Activated CD4-positive, alpha-beta T cell treated with anti-CD3 and anti-CD28 coated beads, Interleukin-2, amount 10 ng/mL, durations not matched to agents 24 days and 14 days (primary cell): ENCODE measurements at regions not wholly inside any gene's neighbourhood (a gene's known extent, or its start where the extent isn't known, plus 50 kb on each side); places are given as distances from the start of the nearest gene placed in this dataset.

Experiments used
- DNase-seq: peaks from one replicate; pipeline ENCODE4 v3.0.0; 2022
- H3K27ac Mint-ChIP-seq: one replicate; pipeline ENCODE4 v1.8.0; 2022; ENCODE audit warnings: mild to moderate bottlenecking, mixed read lengths
- H3K27me3 Mint-ChIP-seq: one replicate; pipeline ENCODE4 v1.8.0; 2022; ENCODE audit warnings: mixed read lengths
- H3K36me3 Mint-ChIP-seq: one replicate; pipeline ENCODE4 v1.8.0; 2022; ENCODE audit warnings: low read depth, mild to moderate bottlenecking, mixed read lengths
- H3K4me1 Mint-ChIP-seq: one replicate; pipeline ENCODE4 v1.8.0; 2021; ENCODE audit warnings: mixed read lengths
- H3K4me3 Mint-ChIP-seq: one replicate; pipeline ENCODE4 v1.8.0; 2022; ENCODE audit warnings: mild to moderate bottlenecking, moderate library complexity, mixed read lengths
- H3K9me3 Mint-ChIP-seq: one replicate; pipeline ENCODE4 v1.8.0; 2021; ENCODE audit warnings: mixed read lengths
- intact Hi-C: fragments of 100-400 bp; cut with micrococcal nuclease; formaldehyde crosslinking; loops from one replicate; pipeline ENCODE4 v1.15.1; 2023

GRCh38 chr4:18593297-18594002, 571.9 kb upstream of the LCORL start:
- peak; percentile 84 for DNase-seq
- peaks cover 3% of the 10 kb centered on the region for H3K27me3 Mint-ChIP-seq
- H3K4me3 Mint-ChIP-seq = peak overlapping the region; percentile 26
- H3K27ac Mint-ChIP-seq = no peak overlapping the region
- peaks cover 5% of the 10 kb centered on the region for H3K4me1 Mint-ChIP-seq
- no peaks in the 10 kb centered on the region for H3K36me3 Mint-ChIP-seq
- no peaks in the 10 kb centered on the region for H3K9me3 Mint-ChIP-seq
- intact Hi-C loops = loop anchor here (1.0 to 10.0 kb wide), 4 partner anchors 659 to 1044 kb away; no protein-coding TSS in a partner anchor

GRCh38 chr4:18582841-18583240, 561.3 kb upstream of the LCORL start:
- no peak for DNase-seq
- Mint-ChIP-seq H3K9me3 (no peaks in the 10 kb centered on the region), H3K27me3 (no peaks in the 10 kb centered on the region), H3K4me3 (no peak overlapping the region), H3K36me3 (no peaks in the 10 kb centered on the region), H3K27ac (no peak overlapping the region), H3K4me1 (no peaks in the 10 kb centered on the region)
- intact Hi-C loops = no loop called here

- H3K27ac Mint-ChIP-seq = no peak overlapping the region
- no peaks in the 10 kb centered on the region for H3K4me1 Mint-ChIP-seq
- no peaks in the 10 kb centered on the region for H3K27me3 Mint-ChIP-seq
- DNase-seq = no peak
- H3K36me3 Mint-ChIP-seq = no peaks in the 10 kb centered on the region
- no peaks in the 10 kb centered on the region for H3K9me3 Mint-ChIP-seq
- no peak overlapping the region for H3K4me3 Mint-ChIP-seq
- intact Hi-C loops = no loop called here
Measured at GRCh38 chr4:18578307-18578706, 556.8 kb upstream of the LCORL start.

GRCh38 chr4:18572481-18572880, 550.9 kb upstream of the LCORL start:
- H3K4me3 Mint-ChIP-seq = no peak overlapping the region
- intact Hi-C loops = no loop called here
- H3K4me1 Mint-ChIP-seq = no peaks in the 10 kb centered on the region
- H3K36me3 Mint-ChIP-seq = no peaks in the 10 kb centered on the region
- H3K27me3 Mint-ChIP-seq = no peaks in the 10 kb centered on the region
- no peaks in the 10 kb centered on the region for H3K9me3 Mint-ChIP-seq
- H3K27ac Mint-ChIP-seq = no peak overlapping the region
- no peak for DNase-seq

GRCh38 chr4:18571301-18571761, 549.8 kb upstream of the LCORL start:
- no peak for DNase-seq
- Mint-ChIP-seq H3K4me1 (no peaks in the 10 kb centered on the region), H3K9me3 (no peaks in the 10 kb centered on the region), H3K36me3 (no peaks in the 10 kb centered on the region), H3K27me3 (no peaks in the 10 kb centered on the region), H3K4me3 (no peak overlapping the region), H3K27ac (no peak overlapping the region)
- intact Hi-C loops = no loop called here

- no peak for DNase-seq
Measured at GRCh38 chr4:18570370-18570769, 548.8 kb upstream of the LCORL start.

GRCh38 chr4:18568600-18568999, 547.0 kb upstream of the LCORL start:
- Mint-ChIP-seq H3K27me3 (no peaks in the 10 kb centered on the region), H3K9me3 (no peaks in the 10 kb centered on the region), H3K4me3 (no peak overlapping the region), H3K27ac (no peak overlapping the region), H3K4me1 (no peaks in the 10 kb centered on the region), H3K36me3 (no peaks in the 10 kb centered on the region)
- intact Hi-C loops = no loop called here
- DNase-seq = no peak

More at GRCh38 chr4:18570370-18570769, 548.8 kb upstream of the LCORL start:
- intact Hi-C loops = no loop called here
- Mint-ChIP-seq H3K4me1 (no peaks in the 10 kb centered on the region), H3K27me3 (no peaks in the 10 kb centered on the region), H3K27ac (no peak overlapping the region), H3K4me3 (no peak overlapping the region), H3K9me3 (no peaks in the 10 kb centered on the region), H3K36me3 (no peaks in the 10 kb centered on the region)

- Mint-ChIP-seq H3K4me1 (no peaks in the 10 kb centered on the region), H3K36me3 (no peaks in the 10 kb centered on the region), H3K4me3 (no peak overlapping the region), H3K27ac (no peak overlapping the region), H3K27me3 (no peaks in the 10 kb centered on the region), H3K9me3 (peaks cover 10% of the 10 kb centered on the region)
- intact Hi-C loops = no loop called here
- no peak for DNase-seq
Measured at GRCh38 chr4:18566970-18567799, 545.6 kb upstream of the LCORL start.

GRCh38 chr4:18559492-18559891, 537.9 kb upstream of the LCORL start:
- Mint-ChIP-seq H3K27me3 (no peaks in the 10 kb centered on the region), H3K4me1 (no peaks in the 10 kb centered on the region), H3K27ac (no peak overlapping the region), H3K9me3 (peaks cover 12% of the 10 kb centered on the region), H3K36me3 (no peaks in the 10 kb centered on the region), H3K4me3 (no peak overlapping the region)
- intact Hi-C loops = no loop called here
- DNase-seq = no peak

GRCh38 chr4:18556402-18556801, 534.8 kb upstream of the LCORL start:
- intact Hi-C loops = no loop called here
- Mint-ChIP-seq H3K36me3 (no peaks in the 10 kb centered on the region), H3K4me3 (no peak overlapping the region), H3K27me3 (no peaks in the 10 kb centered on the region), H3K27ac (no peak overlapping the region), H3K4me1 (no peaks in the 10 kb centered on the region), H3K9me3 (no peaks in the 10 kb centered on the region)
- DNase-seq = no peak

GRCh38 chr4:18540349-18540748, 518.8 kb upstream of the LCORL start:
- Mint-ChIP-seq H3K4me1 (no peaks in the 10 kb centered on the region), H3K9me3 (no peaks in the 10 kb centered on the region), H3K27me3 (no peaks in the 10 kb centered on the region), H3K27ac (no peak overlapping the region), H3K4me3 (no peak overlapping the region), H3K36me3 (no peaks in the 10 kb centered on the region)
- intact Hi-C loops = no loop called here
- DNase-seq = no peak

- intact Hi-C loops = no loop called here
- no peak overlapping the region for H3K4me3 Mint-ChIP-seq
- no peak for DNase-seq
- no peaks in the 10 kb centered on the region for H3K4me1 Mint-ChIP-seq
- no peaks in the 10 kb centered on the region for H3K36me3 Mint-ChIP-seq
- H3K9me3 Mint-ChIP-seq = no peaks in the 10 kb centered on the region
- H3K27ac Mint-ChIP-seq = no peak overlapping the region
- no peaks in the 10 kb centered on the region for H3K27me3 Mint-ChIP-seq
Measured at GRCh38 chr4:18538121-18538520, 516.6 kb upstream of the LCORL start.

- H3K4me3 Mint-ChIP-seq = no peak overlapping the region
- intact Hi-C loops = no loop called here
- no peaks in the 10 kb centered on the region for H3K36me3 Mint-ChIP-seq
- H3K27me3 Mint-ChIP-seq = no peaks in the 10 kb centered on the region
- H3K4me1 Mint-ChIP-seq = no peaks in the 10 kb centered on the region
- H3K9me3 Mint-ChIP-seq = no peaks in the 10 kb centered on the region
- no peak overlapping the region for H3K27ac Mint-ChIP-seq
- DNase-seq = no peak
Measured at GRCh38 chr4:18536428-18536827, 514.9 kb upstream of the LCORL start.

GRCh38 chr4:18535948-18536347, 514.4 kb upstream of the LCORL start:
- Mint-ChIP-seq H3K4me3 (no peak overlapping the region), H3K9me3 (no peaks in the 10 kb centered on the region), H3K27ac (no peak overlapping the region), H3K4me1 (no peaks in the 10 kb centered on the region), H3K27me3 (no peaks in the 10 kb centered on the region), H3K36me3 (no peaks in the 10 kb centered on the region)
- intact Hi-C loops = no loop called here
- no peak for DNase-seq
